H9 (cell line): ENCODE measurements at regions not wholly inside any gene's neighbourhood (a gene's known extent, or its start where the extent isn't known, plus 50 kb on each side); places are given as distances from the start of the nearest gene placed in this dataset.

Experiments used
- DNase-seq: peaks from one replicate; pipeline ENCODE4 v3.0.0-alpha.2; 2017
- H2AFZ ChIP-seq: one replicate; pipeline ENCODE4 v1.6.1; 2013; ENCODE audit warnings: mild to moderate bottlenecking, low read length, control low read depth, moderate library complexity
- H2AK5ac ChIP-seq: 2 replicates; pipeline ENCODE4 v1.6.1; 2013; ENCODE audit warnings: low read length, control low read depth, mixed read lengths; ENCODE audit not compliant: insufficient read length
- H2BK120ac ChIP-seq: one replicate; pipeline ENCODE4 v1.6.1; 2013; ENCODE audit warnings: low read depth, mild to moderate bottlenecking, low read length, control low read depth, inconsistent platforms; ENCODE audit not compliant: poor library complexity, severe bottlenecking
- H2BK12ac ChIP-seq: 2 replicates; pipeline ENCODE4 v1.6.1; 2013; ENCODE audit warnings: low read length, control low read depth, mixed read lengths, low read depth; ENCODE audit not compliant: insufficient read length
- H2BK15ac ChIP-seq: 2 replicates; pipeline ENCODE4 v1.6.1; 2013; ENCODE audit warnings: low read depth, low read length, control low read depth
- H2BK20ac ChIP-seq: one replicate; pipeline ENCODE4 v1.6.1; 2013; ENCODE audit warnings: low read depth, mild to moderate bottlenecking, low read length, control low read depth, inconsistent platforms; ENCODE audit not compliant: poor library complexity, severe bottlenecking
- H2BK5ac ChIP-seq: 2 replicates; pipeline ENCODE4 v1.6.1; 2013; ENCODE audit warnings: low read length, control low read depth, mixed read lengths; ENCODE audit not compliant: insufficient read length
- H3K14ac ChIP-seq: 2 replicates; pipeline ENCODE4 v1.6.1; 2013; ENCODE audit warnings: low read length, control low read depth; ENCODE audit not compliant: insufficient read depth
- H3K18ac ChIP-seq: 2 replicates; pipeline ENCODE4 v1.6.1; 2013; ENCODE audit warnings: low read depth, mild to moderate bottlenecking, mixed read lengths, low read length, control low read depth; ENCODE audit not compliant: insufficient read length
- H3K23ac ChIP-seq: 2 replicates; pipeline ENCODE4 v1.6.1; 2013; ENCODE audit warnings: low read length, control low read depth, mixed read lengths, low read depth; ENCODE audit not compliant: insufficient read length
- H3K23me2 ChIP-seq: 2 replicates; pipeline ENCODE4 v1.6.1; 2013; ENCODE audit warnings: low read depth, mild to moderate bottlenecking, mixed read lengths, low read length, control low read depth; ENCODE audit not compliant: insufficient read length, poor library complexity, severe bottlenecking
- H3K27ac ChIP-seq: 2 replicates; pipeline ENCODE4 v1.5.1; 2013; ENCODE audit warnings: low read length, control low read depth, mixed read lengths, low read depth; ENCODE audit not compliant: insufficient read length
- H3K27me3 ChIP-seq: 2 replicates; pipeline ENCODE4 v1.6.1; 2013; ENCODE audit warnings: low read length, control low read depth, inconsistent platforms; ENCODE audit not compliant: insufficient read depth
- H3K4ac ChIP-seq: 2 replicates; pipeline ENCODE4 v1.6.1; 2013; ENCODE audit warnings: low read depth, mild to moderate bottlenecking, control low read depth, inconsistent platforms, low read length, moderate library complexity
- H3K4me1 ChIP-seq: 2 replicates; pipeline ENCODE4 v1.6.1; 2013; ENCODE audit warnings: low read length, control low read depth, inconsistent platforms; ENCODE audit not compliant: insufficient read depth
- H3K4me2 ChIP-seq: 2 replicates; pipeline ENCODE4 v1.6.1; 2013; ENCODE audit warnings: low read length, control low read depth, mixed read lengths; ENCODE audit not compliant: insufficient read length, insufficient read depth
- H3K56ac ChIP-seq: 2 replicates; pipeline ENCODE4 v1.6.1; 2013; ENCODE audit warnings: low read depth, mild to moderate bottlenecking, mixed read lengths, low read length, control low read depth; ENCODE audit not compliant: insufficient read length
- H3K79me1 ChIP-seq: 2 replicates; pipeline ENCODE4 v1.6.1; 2013; ENCODE audit warnings: low read depth, mild to moderate bottlenecking, moderate library complexity, low read length, control low read depth, inconsistent platforms; ENCODE audit not compliant: insufficient read depth, poor library complexity, severe bottlenecking
- H3K79me2 ChIP-seq: 2 replicates; pipeline ENCODE4 v1.6.1; 2013; ENCODE audit warnings: low read length, control low read depth, inconsistent platforms; ENCODE audit not compliant: insufficient read depth
- H3K9ac ChIP-seq: 2 replicates; pipeline ENCODE4 v1.6.1; 2013; ENCODE audit warnings: low read length, control low read depth, mixed read lengths; ENCODE audit not compliant: insufficient read length; ENCODE audit errors: extremely low read depth
- H3K9me3 ChIP-seq: one replicate; pipeline ENCODE4 v1.6.1; 2013; ENCODE audit warnings: low read depth, low read length, inconsistent platforms; ENCODE audit not compliant: control insufficient read depth
- H3T11ph ChIP-seq: one replicate; pipeline ENCODE4 v1.6.1; 2013; ENCODE audit warnings: mild to moderate bottlenecking, low read length, control low read depth, inconsistent platforms
- H4K20me1 ChIP-seq: one replicate; pipeline ENCODE4 v1.6.1; 2013; ENCODE audit not compliant: control insufficient read depth, insufficient read length, insufficient read depth
- H4K5ac ChIP-seq: 2 replicates; pipeline ENCODE4 v1.6.1; 2013; ENCODE audit warnings: low read depth, mild to moderate bottlenecking, mixed read lengths, low read length, control low read depth; ENCODE audit not compliant: insufficient read length
- H4K8ac ChIP-seq: replicated peaks from 2 replicates; pipeline ENCODE4 v1.6.1; 2013; ENCODE audit warnings: low read length, control low read depth, mixed read lengths, low read depth; ENCODE audit not compliant: insufficient read length
- H4K91ac ChIP-seq: 2 replicates; pipeline ENCODE4 v1.6.1; 2013; ENCODE audit warnings: low read depth, mild to moderate bottlenecking, moderate library complexity, mixed read lengths, low read length, control low read depth; ENCODE audit not compliant: insufficient read length
- H3K27ac Mint-ChIP-seq, 3 experiments: 2 replicates in 2 of 3; 3 replicates in 1 of 3; pipeline ENCODE4 v1.8.0; 2020 to 2021; ENCODE audit warnings: mixed read lengths in 3 of 3, mild to moderate bottlenecking in 1 of 3, moderate library complexity in 1 of 3
- H3K27me3 Mint-ChIP-seq: 2 replicates; pipeline ENCODE4 v1.8.0; 2021; ENCODE audit warnings: low read depth, mild to moderate bottlenecking, moderate library complexity, mixed read lengths
- H3K36me3 Mint-ChIP-seq, 3 experiments: 2 replicates in 2 of 3; 3 replicates in 1 of 3; pipeline ENCODE4 v1.8.0; 2020 to 2021; ENCODE audit warnings: low read depth in 3 of 3, mixed read lengths in 3 of 3; ENCODE audit not compliant: insufficient read depth in 1 of 3
- H3K4me1 Mint-ChIP-seq, 2 experiments: 2 replicates each; pipeline ENCODE4 v1.8.0; 2020; ENCODE audit warnings: mixed read lengths in 2 of 2
- H3K4me3 Mint-ChIP-seq, 2 experiments: 2 replicates in 1 of 2; 3 replicates in 1 of 2; pipeline ENCODE4 v1.8.0; 2020 to 2021; ENCODE audit warnings: mild to moderate bottlenecking in 2 of 2, mixed read lengths in 2 of 2, moderate library complexity in 1 of 2
- H3K9me3 Mint-ChIP-seq, 2 experiments: 2 replicates in 1 of 2; 3 replicates in 1 of 2; pipeline ENCODE4 v1.8.0; 2020; ENCODE audit warnings: mild to moderate bottlenecking in 2 of 2, mixed read lengths in 2 of 2, moderate library complexity in 1 of 2
- WGBS: extraction: QIAGEN DNeasy Blood & Tissue Kit; methylation state at CpG from one replicate; pipeline ENCODE4 v1.1.7; 2013; ENCODE audit warnings: missing lambda C conversion rate, low lambda C conversion rate, mixed read lengths; ENCODE audit not compliant: insufficient read length; ENCODE audit errors: extremely low coverage; 5-methylcytosine and 5-hydroxymethylcytosine counted together
- TF ChIP-seq, protein P1 (sequence below): fragments of 200-600 bp; sonication (generic); conservative IDR thresholded peaks from 3 replicates; pipeline ENCODE4 v1.8.0; 2021; ENCODE audit warnings: antibody characterized with exemption, mild to moderate bottlenecking

DNA sequence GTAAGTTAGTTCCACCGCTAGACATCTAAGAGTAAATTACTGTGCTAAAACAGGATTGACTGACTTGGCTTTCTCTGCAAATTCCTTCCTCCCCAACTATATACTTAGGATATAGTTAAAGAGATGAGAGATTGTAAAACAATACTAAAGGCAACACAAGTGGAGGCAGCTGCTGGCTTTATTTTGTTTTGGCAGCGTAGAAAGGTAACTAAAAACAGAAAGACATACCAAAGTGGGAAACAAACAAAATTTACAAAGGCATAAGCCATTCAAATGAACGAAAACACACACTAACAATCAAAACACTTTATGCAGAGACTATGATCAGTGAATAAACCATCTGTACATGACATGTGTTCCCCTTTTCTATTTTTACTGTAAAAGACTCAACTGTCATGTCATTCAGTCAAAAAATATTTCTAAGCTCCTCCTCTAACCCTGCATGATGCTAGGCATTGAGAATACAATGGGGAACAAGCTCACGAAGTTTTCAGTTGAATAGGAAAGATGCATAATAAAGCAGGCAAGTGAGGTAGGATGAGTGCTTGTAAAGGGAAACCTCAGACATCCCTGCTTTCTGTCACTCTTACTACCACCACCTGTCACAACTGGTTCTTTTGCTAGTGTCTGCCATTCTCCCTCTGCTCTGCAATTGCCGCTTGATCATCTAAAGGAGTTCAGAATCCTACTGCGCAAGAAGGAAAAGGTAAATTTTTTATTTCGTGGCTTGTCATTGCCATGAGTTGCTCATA, 64.2 kb upstream of the COL1A2 start:
- H3K9me3 ChIP-seq, result no peaks in the 10 kb centered on the region
- no peak overlapping the region for H4K8ac ChIP-seq
- Mint-ChIP-seq H3K36me3 (no peaks in the 10 kb centered on the region), H3K9me3 (no peaks in the 10 kb centered on the region; a peak in 1 of 5 replicates), H3K4me3 (no peak overlapping the region), H3K27ac (peak overlapping the region in 1 of 3 experiments; percentile 59; a peak in 2 of 7 replicates), H3K4me1 (peaks cover 13% of the 10 kb centered on the region in 2 experiments), H3K27me3 (no peaks in the 10 kb centered on the region)
- peak overlapping the region; percentile 83 for H2BK20ac ChIP-seq
- no peak overlapping the region for H3K23ac ChIP-seq
- H3K79me1 ChIP-seq, result no peaks in the 10 kb centered on the region
- H3K14ac ChIP-seq, result no peak overlapping the region
- no peak overlapping the region for H2BK15ac ChIP-seq
- no peak overlapping the region for H2AFZ ChIP-seq
- no peak overlapping the region for H3K18ac ChIP-seq
- H2BK5ac ChIP-seq, result no peak overlapping the region
- H3K4ac ChIP-seq, result no peak overlapping the region
- H4K20me1 ChIP-seq, result no peaks in the 10 kb centered on the region
- no CpG with 5 or more reads among the region's 7 CpGs for WGBS
- TF ChIP-seq, protein P1, sequence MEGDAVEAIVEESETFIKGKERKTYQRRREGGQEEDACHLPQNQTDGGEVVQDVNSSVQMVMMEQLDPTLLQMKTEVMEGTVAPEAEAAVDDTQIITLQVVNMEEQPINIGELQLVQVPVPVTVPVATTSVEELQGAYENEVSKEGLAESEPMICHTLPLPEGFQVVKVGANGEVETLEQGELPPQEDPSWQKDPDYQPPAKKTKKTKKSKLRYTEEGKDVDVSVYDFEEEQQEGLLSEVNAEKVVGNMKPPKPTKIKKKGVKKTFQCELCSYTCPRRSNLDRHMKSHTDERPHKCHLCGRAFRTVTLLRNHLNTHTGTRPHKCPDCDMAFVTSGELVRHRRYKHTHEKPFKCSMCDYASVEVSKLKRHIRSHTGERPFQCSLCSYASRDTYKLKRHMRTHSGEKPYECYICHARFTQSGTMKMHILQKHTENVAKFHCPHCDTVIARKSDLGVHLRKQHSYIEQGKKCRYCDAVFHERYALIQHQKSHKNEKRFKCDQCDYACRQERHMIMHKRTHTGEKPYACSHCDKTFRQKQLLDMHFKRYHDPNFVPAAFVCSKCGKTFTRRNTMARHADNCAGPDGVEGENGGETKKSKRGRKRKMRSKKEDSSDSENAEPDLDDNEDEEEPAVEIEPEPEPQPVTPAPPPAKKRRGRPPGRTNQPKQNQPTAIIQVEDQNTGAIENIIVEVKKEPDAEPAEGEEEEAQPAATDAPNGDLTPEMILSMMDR, result no peak
- H3T11ph ChIP-seq, result no peak overlapping the region
- no peaks in the 10 kb centered on the region for H3K27me3 ChIP-seq
- H2AK5ac ChIP-seq, result no peak overlapping the region
- H3K23me2 ChIP-seq, result no peaks in the 10 kb centered on the region
- H3K4me2 ChIP-seq, result no peak overlapping the region
- H2BK12ac ChIP-seq, result no peak overlapping the region
- H3K9ac ChIP-seq, result no peak overlapping the region
- no peak for DNase-seq
- H3K4me1 ChIP-seq, result no peaks in the 10 kb centered on the region; the same call in 1 of the 2 replicates
- H3K27ac ChIP-seq, result no peak overlapping the region
- H2BK120ac ChIP-seq, result no peak overlapping the region
- no peak overlapping the region for H3K56ac ChIP-seq
- H4K5ac ChIP-seq, result no peak overlapping the region
- no peak overlapping the region for H4K91ac ChIP-seq
- no peaks in the 10 kb centered on the region for H3K79me2 ChIP-seq
